Erythroblast (primary cell): ENCODE measurements at regions not wholly inside any gene's neighbourhood (a gene's known extent, or its start where the extent isn't known, plus 50 kb on each side); places are given as distances from the start of the nearest gene placed in this dataset.

ENCODE experiments used
- GATA1 ChIP-seq: IDR thresholded peaks from 2 replicates; pipeline ENCODE4 v1.6.1; 2011; ENCODE audit warnings: low read depth, mild to moderate bottlenecking, control low read depth, low read length, moderate library complexity
- POLR2A ChIP-seq: IDR thresholded peaks from 2 replicates; pipeline ENCODE4 v1.6.1; 2011; ENCODE audit warnings: mild to moderate bottlenecking, low read length

DNA sequence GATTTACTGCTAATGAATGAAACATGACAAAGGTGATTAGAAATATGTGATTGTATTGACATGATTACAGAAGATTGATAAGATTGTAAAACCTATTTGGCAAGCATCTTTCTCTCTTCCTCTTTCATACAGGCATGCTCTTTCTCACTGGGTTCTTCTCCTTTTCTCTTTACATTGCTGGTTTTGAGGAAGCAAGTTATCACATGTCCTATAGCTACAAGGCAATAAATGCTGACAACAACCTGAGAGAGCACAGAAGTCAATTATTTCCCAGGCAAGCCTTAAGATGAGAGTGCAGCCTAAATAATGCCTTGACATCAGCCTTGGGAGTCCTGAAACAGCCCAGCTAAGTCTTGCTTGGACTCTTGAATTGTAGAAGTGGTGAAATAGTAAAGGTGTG, 875.0 kb downstream of the SLITRK1 start:
- TF ChIP-seq POLR2A: no peak
- TF ChIP-seq GATA1: no peak
